T-cell (primary cell): ENCODE measurements at regions not wholly inside any gene's neighbourhood (a gene's known extent, or its start where the extent isn't known, plus 50 kb on each side); places are given as distances from the start of the nearest gene placed in this dataset.

ENCODE experiments used
- ATAC-seq, 4 experiments: fragments of 200-7000 bp in 3 of 4; fragments of 150-1000 bp in 1 of 4; cut with Tn5 transposase; replicated peaks in 1 of 4; 1 replicate in 3 of 4; 2 replicates in 1 of 4; pipeline ENCODE4 v1.10.0; 2021; ENCODE audit warnings: moderate library complexity in 3 of 4, mild to moderate bottlenecking in 2 of 4, moderate number of reproducible peaks in 1 of 4
- CTCF ChIA-PET, 2 donors: fragments of 300-600 bp; sonication (Branson Sonifier 250); formaldehyde crosslinking; loops; one replicate each; lab custom pipeline; 2022; ENCODE audit warnings: antibody characterized with exemption in 2 of 2; lab: Charles Lee
- POLR2A ChIA-PET, 2 donors: fragments of 300-600 bp; sonication (Branson Sonifier 250); formaldehyde crosslinking; loops; one replicate each; lab custom pipeline; 2022; ENCODE audit warnings: antibody characterized with exemption in 2 of 2; lab: Charles Lee
- DNase-seq, 35 experiments: peaks; one replicate each; pipeline versions ENCODE4 v3.0.0 to v3.0.0-alpha.2; 2013 to 2023
- H3K27ac ChIP-seq: one replicate; pipeline ENCODE4 v1.5.1; 2013; ENCODE audit warnings: low read length
- H3K27me3 ChIP-seq, 2 experiments: replicated peaks in 1 of 2; 1 replicate in 1 of 2; 2 replicates in 1 of 2; pipeline versions ENCODE4 v1.6.1 to v1.7.0; 2013; ENCODE audit warnings: low read length in 1 of 2, mixed read lengths in 1 of 2; ENCODE audit not compliant: control insufficient read depth in 2 of 2, insufficient read depth in 2 of 2; ENCODE audit errors: extremely low read depth in 1 of 2
- H3K36me3 ChIP-seq, 2 donors: 1 replicate in 1 of 2; 2 replicates in 1 of 2; pipeline versions ENCODE4 v1.6.1 to v1.7.0; 2013; ENCODE audit warnings: low read length in 1 of 2; ENCODE audit not compliant: control insufficient read depth in 2 of 2, insufficient read depth in 1 of 2; ENCODE audit errors: extremely low read depth in 1 of 2
- H3K4me1 ChIP-seq, 2 experiments: 1 replicate in 1 of 2; 2 replicates in 1 of 2; pipeline versions ENCODE4 v1.6.1 to v1.7.0; 2013; ENCODE audit warnings: low read length in 2 of 2, mixed read lengths in 1 of 2; ENCODE audit not compliant: insufficient read depth in 2 of 2, control insufficient read depth in 1 of 2; ENCODE audit errors: extremely low read depth in 1 of 2
- H3K4me3 ChIP-seq, 2 donors: 1 replicate in 1 of 2; 2 replicates in 1 of 2; pipeline versions ENCODE4 v1.5.1 to v1.7.0; 2013; ENCODE audit warnings: mild to moderate bottlenecking in 2 of 2, low read length in 1 of 2, moderate library complexity in 1 of 2; ENCODE audit not compliant: control insufficient read depth in 1 of 2; ENCODE audit errors: extremely low read depth in 1 of 2
- H3K9me3 ChIP-seq: 2 replicates; pipeline ENCODE4 v1.7.0; 2013
- H3K27ac Mint-ChIP-seq, 2 donors: one replicate each; pipeline ENCODE4 v1.8.0; 2020 to 2021; ENCODE audit warnings: mild to moderate bottlenecking in 2 of 2, mixed read lengths in 2 of 2
- H3K27me3 Mint-ChIP-seq, 2 donors: one replicate each; pipeline ENCODE4 v1.8.0; 2021 to 2022; ENCODE audit warnings: mixed read lengths in 2 of 2
- H3K36me3 Mint-ChIP-seq: one replicate; pipeline ENCODE4 v1.8.0; 2021; ENCODE audit warnings: mixed read lengths
- H3K4me1 Mint-ChIP-seq, 3 donors: one replicate each; pipeline ENCODE4 v1.8.0; 2020 to 2022; ENCODE audit warnings: mixed read lengths in 3 of 3, mild to moderate bottlenecking in 1 of 3
- H3K4me3 Mint-ChIP-seq, 3 donors: one replicate each; pipeline ENCODE4 v1.8.0; 2020 to 2022; ENCODE audit warnings: mild to moderate bottlenecking in 3 of 3, mixed read lengths in 3 of 3, moderate library complexity in 3 of 3
- H3K9me3 Mint-ChIP-seq, 3 donors: one replicate each; pipeline ENCODE4 v1.8.0; 2020 to 2022; ENCODE audit warnings: mixed read lengths in 3 of 3
- WGBS: methylation state at CpG from one replicate; pipeline ENCODE4 v1.1.5; 2013; ENCODE audit warnings: missing lambda C conversion rate; ENCODE audit not compliant: insufficient coverage; 5-methylcytosine and 5-hydroxymethylcytosine counted together

GRCh38 chr12:105773471-105773870, 365.3 kb downstream of the NUAK1 start:
- no peak overlapping the region for H3K4me3 ChIP-seq
- ATAC-seq = no peak
- H3K36me3 ChIP-seq = no peaks in the 10 kb centered on the region
- no peaks in the 10 kb centered on the region for H3K27me3 ChIP-seq
- ChIA-PET POLR2A (no interaction called here), CTCF (no interaction called here)
- Mint-ChIP-seq H3K27ac (no peak overlapping the region), H3K36me3 (no peaks in the 10 kb centered on the region), H3K27me3 (peaks cover 4 to 5% of the 10 kb centered on the region in 2 donors), H3K4me1 (no peaks in the 10 kb centered on the region), H3K9me3 (peaks cover 0 to 3% (median 0%) of the 10 kb centered on the region in 3 donors), H3K4me3 (no peak overlapping the region)
- H3K27ac ChIP-seq = no peak overlapping the region
- H3K4me1 ChIP-seq = no peaks in the 10 kb centered on the region
- H3K9me3 ChIP-seq = no peaks in the 10 kb centered on the region
- DNase-seq = no peak
- WGBS = no CpG with 5 or more reads among the region's 2 CpGs

GRCh38 chr12:105774037-105774436, 364.7 kb downstream of the NUAK1 start:
- Histone ChIP-seq H3K9me3 (no peaks in the 10 kb centered on the region), H3K36me3 (no peaks in the 10 kb centered on the region), H3K27ac (no peak overlapping the region), H3K4me1 (no peaks in the 10 kb centered on the region), H3K27me3 (no peaks in the 10 kb centered on the region), H3K4me3 (no peak overlapping the region)
- H3K36me3 Mint-ChIP-seq = no peaks in the 10 kb centered on the region
- POLR2A ChIA-PET = no interaction called here
- H3K27ac Mint-ChIP-seq = no peak overlapping the region
- H3K4me3 Mint-ChIP-seq = no peak overlapping the region
- peaks cover 0 to 3% (median 0%) of the 10 kb centered on the region in 3 donors for H3K9me3 Mint-ChIP-seq
- DNase-seq = no peak
- WGBS = no CpG with 5 or more reads among the region's 5 CpGs
- peaks cover 4 to 5% of the 10 kb centered on the region in 2 donors for H3K27me3 Mint-ChIP-seq
- no peak for ATAC-seq
- CTCF ChIA-PET = no interaction called here
- no peaks in the 10 kb centered on the region for H3K4me1 Mint-ChIP-seq

- Mint-ChIP-seq H3K9me3 (peaks cover 0 to 3% (median 0%) of the 10 kb centered on the region in 3 donors), H3K27ac (no peak overlapping the region), H3K4me1 (no peaks in the 10 kb centered on the region), H3K27me3 (peaks cover 4% of the 10 kb centered on the region in 2 donors), H3K4me3 (no peak overlapping the region), H3K36me3 (no peaks in the 10 kb centered on the region)
- Histone ChIP-seq H3K9me3 (no peaks in the 10 kb centered on the region), H3K27me3 (no peaks in the 10 kb centered on the region), H3K4me3 (no peak overlapping the region), H3K4me1 (no peaks in the 10 kb centered on the region), H3K36me3 (no peaks in the 10 kb centered on the region), H3K27ac (no peak overlapping the region)
- ChIA-PET CTCF (no interaction called here), POLR2A (no interaction called here)
- no peak for DNase-seq
- WGBS = no CpG with 5 or more reads among the region's 3 CpGs
- ATAC-seq = no peak
These were observed 363.4 kb downstream of the NUAK1 start for GRCh38 chr12:105775343-105775742.

GRCh38 chr12:105783983-105784947, 354.5 kb downstream of the NUAK1 start:
- Histone ChIP-seq H3K9me3 (no peaks in the 10 kb centered on the region), H3K27me3 (no peaks in the 10 kb centered on the region), H3K4me3 (no peak overlapping the region), H3K27ac (no peak overlapping the region), H3K4me1 (peaks cover 2 to 3% of the 10 kb centered on the region in 2 experiments), H3K36me3 (no peaks in the 10 kb centered on the region)
- ATAC-seq (no peak), DNase-seq (no peak)
- Mint-ChIP-seq H3K36me3 (no peaks in the 10 kb centered on the region), H3K27me3 (peaks cover 0 to 4% of the 10 kb centered on the region in 2 donors), H3K4me3 (no peak overlapping the region), H3K9me3 (peaks cover 0 to 4% (median 3%) of the 10 kb centered on the region in 3 donors), H3K27ac (no peak overlapping the region), H3K4me1 (peaks cover 0 to 6% (median 5%) of the 10 kb centered on the region in 3 donors)
- ChIA-PET CTCF (no interaction called here), POLR2A (no interaction called here)
- 46% methylated on average over 2 of the region's 8 CpGs for WGBS

- peaks cover under 1 to 2% of the 10 kb centered on the region in 2 donors for H3K27me3 Mint-ChIP-seq
- Histone ChIP-seq H3K9me3 (no peaks in the 10 kb centered on the region), H3K36me3 (no peaks in the 10 kb centered on the region), H3K4me3 (no peak overlapping the region), H3K27me3 (no peaks in the 10 kb centered on the region), H3K4me1 (no peaks in the 10 kb centered on the region), H3K27ac (no peak overlapping the region)
- CTCF ChIA-PET = no interaction called here
- H3K9me3 Mint-ChIP-seq = peaks cover 0 to 16% (median 4%) of the 10 kb centered on the region in 3 donors
- ATAC-seq = no peak
- no peaks in the 10 kb centered on the region for H3K4me1 Mint-ChIP-seq
- H3K4me3 Mint-ChIP-seq = no peak overlapping the region
- POLR2A ChIA-PET = no interaction called here
- no peak overlapping the region for H3K27ac Mint-ChIP-seq
- H3K36me3 Mint-ChIP-seq = no peaks in the 10 kb centered on the region
- 62% methylated on average over 5 of the region's 5 CpGs for WGBS
- no peak for DNase-seq
These were observed 345.3 kb downstream of the NUAK1 start for GRCh38 chr12:105793421-105793820.

GRCh38 chr12:105798256-105798845, 340.4 kb downstream of the NUAK1 start:
- peaks cover 0 to 7% of the 10 kb centered on the region in 2 donors for H3K27me3 Mint-ChIP-seq
- H3K4me1 Mint-ChIP-seq = no peaks in the 10 kb centered on the region
- no peaks in the 10 kb centered on the region for H3K9me3 ChIP-seq
- no peaks in the 10 kb centered on the region for H3K27me3 ChIP-seq
- no peak overlapping the region for H3K4me3 Mint-ChIP-seq
- H3K4me1 ChIP-seq = no peaks in the 10 kb centered on the region
- no peak overlapping the region for H3K27ac ChIP-seq
- POLR2A ChIA-PET = no interaction called here
- ATAC-seq = no peak
- no peaks in the 10 kb centered on the region for H3K36me3 ChIP-seq
- no peak for DNase-seq
- no peak overlapping the region for H3K4me3 ChIP-seq
- CTCF ChIA-PET = no interaction called here
- H3K9me3 Mint-ChIP-seq = peaks cover 0 to 11% (median 0%) of the 10 kb centered on the region in 3 donors
- no peaks in the 10 kb centered on the region for H3K36me3 Mint-ChIP-seq
- no peak overlapping the region for H3K27ac Mint-ChIP-seq
- WGBS = 40% methylated on average over 1 of the region's 2 CpGs
